Thyroid gland (tissue), 4 donors: ENCODE measurements at regions not wholly inside any gene's neighbourhood (a gene's known extent, or its start where the extent isn't known, plus 50 kb on each side); places are given as distances from the start of the nearest gene placed in this dataset.

Experiments used
- DNase-seq, 2 donors: peaks; one replicate each; pipeline ENCODE4 v3.0.0-alpha.2; 2019
- H3K27ac ChIP-seq, 3 donors: fragments of 200-600 bp; sonication (generic); 1 replicate in 2 of 3; 2 replicates in 1 of 3; pipeline ENCODE4 v1.5.1; 2016 to 2019; ENCODE audit warnings: mild to moderate bottlenecking in 1 of 3, moderate library complexity in 1 of 3
- H3K27me3 ChIP-seq: fragments of 200-600 bp; sonication (generic); one replicate; pipeline ENCODE4 v1.5.1; 2019
- H3K36me3 ChIP-seq, 2 donors: fragments of 200-600 bp; sonication (generic); one replicate each; pipeline ENCODE4 v1.5.1; 2016 to 2019
- H3K4me1 ChIP-seq, 2 donors: fragments of 200-600 bp; sonication (generic); one replicate each; pipeline ENCODE4 v1.5.1; 2017 to 2019
- H3K4me3 ChIP-seq, 3 donors: fragments of 200-600 bp; sonication (generic); replicated peaks in 1 of 3; 1 replicate in 2 of 3; 2 replicates in 1 of 3; pipeline ENCODE4 v1.5.1; 2016; ENCODE audit warnings: mild to moderate bottlenecking in 1 of 3
- H3K9me3 ChIP-seq: fragments of 200-600 bp; sonication (generic); one replicate; pipeline ENCODE4 v1.5.1; 2017
- POLR2A ChIP-seq, 2 donors: fragments of 450-650 bp; IDR thresholded peaks; one replicate each; pipeline ENCODE4 v1.6.1; 2017; ENCODE audit warnings: antibody characterized with exemption in 2 of 2, mild to moderate bottlenecking in 2 of 2, moderate library complexity in 1 of 2
- WGBS, 2 donors: methylation state at CpG; one replicate each; pipeline ENCODE4 v1.1.5; 2017; 5-methylcytosine and 5-hydroxymethylcytosine counted together
- intact Hi-C: fragments of 100-400 bp; cut with DNase I; formaldehyde crosslinking; loops from one replicate; pipeline ENCODE4 v1.15.1; 2023
- TF ChIP-seq, protein P1 (sequence below), 6 experiments: fragments of 200-600 bp in 3 of 6; fragments of 450-650 bp in 3 of 6; sonication (generic) in 3 of 6; IDR thresholded peaks; one replicate each; pipeline ENCODE4 v1.5.1; 2016 to 2019; ENCODE audit warnings: antibody characterized with exemption in 6 of 6, mild to moderate bottlenecking in 2 of 6, inconsistent platforms in 1 of 6, moderate library complexity in 1 of 6

DNA sequence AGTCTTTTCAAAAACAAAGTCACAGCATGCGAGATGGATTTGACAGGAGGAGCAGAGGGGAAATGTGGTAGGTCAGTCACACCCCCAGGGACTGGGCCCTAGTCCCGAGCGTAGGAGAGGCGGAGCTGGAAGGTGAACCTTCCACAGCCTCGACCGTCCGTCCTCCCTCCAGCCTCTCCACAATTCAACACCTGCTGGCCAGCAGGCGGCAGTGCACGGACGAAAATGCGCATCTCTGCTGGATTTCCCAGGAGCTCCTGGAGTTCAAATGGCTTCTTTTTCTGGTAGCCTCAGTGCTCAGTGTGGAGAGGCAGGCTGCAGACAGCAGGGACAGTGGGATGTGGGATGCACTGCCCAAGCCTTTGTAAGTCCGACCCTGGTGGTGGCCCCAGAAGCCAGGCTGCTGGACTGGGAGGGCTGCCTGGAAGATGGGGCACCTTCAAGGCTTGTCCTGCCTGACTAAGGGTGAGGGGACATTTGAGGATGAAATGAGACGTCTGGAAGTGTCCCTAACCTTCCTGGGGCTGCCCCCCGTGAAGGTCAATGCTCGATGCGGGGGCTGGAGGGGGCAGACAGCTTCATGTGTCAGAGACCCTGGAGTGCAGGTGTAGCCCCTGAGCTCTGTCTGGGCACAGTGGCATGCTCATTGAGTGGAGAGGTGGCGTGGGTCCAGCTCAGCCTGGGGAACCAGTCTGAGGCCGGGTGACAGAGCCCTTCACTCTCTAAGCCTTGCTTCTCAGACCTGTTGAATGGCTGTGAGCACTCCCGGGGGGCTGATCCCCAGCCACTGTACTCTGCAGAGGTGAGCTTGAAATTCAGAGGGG, 189.5 kb downstream of the TFCP2L1 start:
- no peak overlapping the region for H3K4me3 ChIP-seq
- TF ChIP-seq, protein P1, sequence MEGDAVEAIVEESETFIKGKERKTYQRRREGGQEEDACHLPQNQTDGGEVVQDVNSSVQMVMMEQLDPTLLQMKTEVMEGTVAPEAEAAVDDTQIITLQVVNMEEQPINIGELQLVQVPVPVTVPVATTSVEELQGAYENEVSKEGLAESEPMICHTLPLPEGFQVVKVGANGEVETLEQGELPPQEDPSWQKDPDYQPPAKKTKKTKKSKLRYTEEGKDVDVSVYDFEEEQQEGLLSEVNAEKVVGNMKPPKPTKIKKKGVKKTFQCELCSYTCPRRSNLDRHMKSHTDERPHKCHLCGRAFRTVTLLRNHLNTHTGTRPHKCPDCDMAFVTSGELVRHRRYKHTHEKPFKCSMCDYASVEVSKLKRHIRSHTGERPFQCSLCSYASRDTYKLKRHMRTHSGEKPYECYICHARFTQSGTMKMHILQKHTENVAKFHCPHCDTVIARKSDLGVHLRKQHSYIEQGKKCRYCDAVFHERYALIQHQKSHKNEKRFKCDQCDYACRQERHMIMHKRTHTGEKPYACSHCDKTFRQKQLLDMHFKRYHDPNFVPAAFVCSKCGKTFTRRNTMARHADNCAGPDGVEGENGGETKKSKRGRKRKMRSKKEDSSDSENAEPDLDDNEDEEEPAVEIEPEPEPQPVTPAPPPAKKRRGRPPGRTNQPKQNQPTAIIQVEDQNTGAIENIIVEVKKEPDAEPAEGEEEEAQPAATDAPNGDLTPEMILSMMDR (IDR thresholded peaks at IDR 0.05) = peak; percentile 36 to 89 (median 78)
- TF ChIP-seq POLR2A (IDR thresholded peaks at IDR 0.05) = no peak
- peaks cover 8 to 11% of the 10 kb centered on the region in 2 donors for H3K4me1 ChIP-seq
- H3K27ac ChIP-seq = no peak overlapping the region
- 7 to 23% methylated on average over 12 to 14 of the region's 19 CpGs for WGBS, 2 donors
- intact Hi-C loops = loop anchor here (10.0 kb wide), 1 partner anchor 189 kb away; the partner anchor contains the start of gene TFCP2L1
- H3K36me3 ChIP-seq = no peaks in the 10 kb centered on the region
- no peaks in the 10 kb centered on the region for H3K9me3 ChIP-seq
- peak; percentile 76 to 80 for DNase-seq
- H3K27me3 ChIP-seq = no peaks in the 10 kb centered on the region

DNA sequence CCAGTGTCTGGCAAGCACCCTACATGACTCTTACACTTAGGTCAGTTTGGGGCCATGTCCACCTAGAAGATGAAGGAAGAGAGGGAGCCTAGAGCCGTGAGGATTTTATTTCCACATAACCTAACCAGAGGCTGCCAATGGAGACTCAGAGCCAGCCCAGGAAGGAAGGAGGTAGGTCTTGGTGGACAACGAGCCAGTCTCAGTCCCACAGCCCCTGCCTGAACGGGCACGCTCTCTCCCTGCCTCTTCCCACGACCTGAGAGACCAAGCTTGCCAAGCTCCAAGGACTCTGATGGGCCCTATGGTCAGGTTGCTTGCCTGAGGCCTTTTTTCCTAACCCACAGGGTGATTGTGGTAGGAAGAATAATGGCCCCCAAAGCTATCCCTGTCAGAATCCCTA, 188.4 kb downstream of the TFCP2L1 start:
- Histone ChIP-seq H3K4me1 (peaks cover 8 to 14% of the 10 kb centered on the region in 2 donors), H3K4me3 (no peak overlapping the region), H3K27ac (no peak overlapping the region), H3K9me3 (no peaks in the 10 kb centered on the region), H3K36me3 (no peaks in the 10 kb centered on the region), H3K27me3 (no peaks in the 10 kb centered on the region)
- intact Hi-C loops = loop anchor here (10.0 kb wide), 1 partner anchor 188 kb away; the partner anchor contains the start of gene TFCP2L1
- 75 to 82% methylated on average over 5 of the region's 5 CpGs for WGBS, 2 donors
- no peak for DNase-seq
- no peak for TF ChIP-seq POLR2A (IDR thresholded peaks at IDR 0.05)
- TF ChIP-seq, protein P1 (IDR thresholded peaks at IDR 0.05) = no peak

DNA sequence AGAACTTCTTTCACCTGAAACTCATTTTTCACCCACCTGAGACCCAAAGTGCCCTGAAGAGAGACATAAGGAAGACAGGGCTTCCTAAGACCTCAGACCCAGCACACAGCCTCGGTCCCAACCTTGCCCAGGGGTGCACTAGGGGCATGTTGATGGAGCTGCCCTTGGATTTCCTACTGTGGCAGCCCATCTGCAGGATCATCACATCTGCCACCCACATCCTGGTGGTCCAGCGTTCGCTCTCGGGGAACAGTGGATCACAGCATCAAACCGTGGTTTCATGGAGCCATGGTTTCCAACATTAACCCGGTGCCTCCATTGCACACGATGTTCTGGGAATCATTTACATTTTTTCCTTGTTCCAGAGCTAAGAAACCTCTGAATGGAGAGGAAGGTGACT, 186.4 kb downstream of the TFCP2L1 start:
- Histone ChIP-seq H3K27me3 (no peaks in the 10 kb centered on the region), H3K9me3 (no peaks in the 10 kb centered on the region), H3K27ac (no peak overlapping the region), H3K36me3 (no peaks in the 10 kb centered on the region), H3K4me1 (peaks cover 8 to 14% of the 10 kb centered on the region in 2 donors), H3K4me3 (no peak overlapping the region)
- intact Hi-C loops = loop anchor here (10.0 kb wide), 1 partner anchor 186 kb away; the partner anchor contains the start of gene TFCP2L1
- WGBS, 2 donors = 92 to 94% methylated on average over 7 of the region's 7 CpGs
- TF ChIP-seq POLR2A (IDR thresholded peaks at IDR 0.05) = no peak
- TF ChIP-seq, protein P1 (IDR thresholded peaks at IDR 0.05) = no peak
- no peak for DNase-seq

DNA sequence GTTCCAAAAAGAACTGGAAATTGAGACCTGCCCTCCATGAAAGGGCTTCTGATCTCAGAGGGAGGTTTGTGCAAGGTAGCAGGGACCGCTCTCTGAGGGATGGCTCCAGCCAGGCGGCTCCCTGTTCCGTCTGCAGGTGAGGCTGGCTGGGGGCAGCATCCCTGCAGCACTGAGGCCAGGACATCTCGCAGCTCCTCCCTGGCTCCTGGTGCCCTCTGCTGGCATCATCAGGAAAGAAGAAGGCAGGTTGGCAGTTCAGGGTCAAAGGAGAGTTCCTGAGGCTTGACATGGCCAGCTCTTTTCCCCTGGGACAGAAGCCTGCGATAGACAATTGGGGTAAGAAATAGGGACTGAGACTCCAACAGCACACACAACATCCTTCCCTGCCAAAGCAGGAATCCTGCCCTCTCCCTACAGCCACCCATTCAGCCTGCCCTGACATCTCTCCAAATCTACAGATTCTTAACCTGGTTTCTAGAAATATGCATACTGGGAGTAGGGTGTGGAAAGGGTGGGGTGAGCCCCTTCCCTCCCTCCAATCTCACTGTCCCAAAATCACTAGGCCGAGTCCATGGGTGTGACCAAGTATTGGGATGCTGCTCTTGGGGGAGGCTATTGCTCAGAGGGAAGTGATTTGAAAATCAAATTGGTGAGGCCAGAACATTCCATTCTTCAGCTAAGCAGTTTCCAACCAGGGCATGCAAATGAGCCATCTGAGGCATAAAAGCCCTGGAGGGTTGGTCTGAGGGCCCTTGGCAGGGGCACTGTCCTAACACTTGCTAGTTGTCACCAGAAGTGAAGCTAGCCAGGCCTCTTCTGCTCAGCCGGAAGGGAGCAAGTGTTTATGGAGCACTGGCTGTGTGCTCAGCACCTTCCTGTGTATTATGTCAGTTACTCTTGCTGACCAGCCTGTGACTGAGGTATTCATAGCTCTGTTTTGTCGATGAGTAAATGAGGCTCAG, 185.4 kb downstream of the TFCP2L1 start:
- Histone ChIP-seq H3K27ac (peak overlapping the region; percentile 21 to 61 (median 27)), H3K9me3 (no peaks in the 10 kb centered on the region), H3K4me3 (no peak overlapping the region), H3K36me3 (no peaks in the 10 kb centered on the region), H3K27me3 (no peaks in the 10 kb centered on the region), H3K4me1 (peaks cover 8 to 14% of the 10 kb centered on the region in 2 donors)
- DNase-seq = peak; percentile 85 to 87
- intact Hi-C loops = loop anchor here (5.0 to 10.0 kb wide), 2 partner anchors 185 to 258 kb away; partner anchors contain the start of gene TFCP2L1
- TF ChIP-seq POLR2A (IDR thresholded peaks at IDR 0.05) = peak in 1 of 2 donors; percentile 20
- TF ChIP-seq, protein P1 (IDR thresholded peaks at IDR 0.05) = peak in 3 of 6 experiments; percentile 16 to 39 (median 24)
- 46 to 52% methylated on average over 5 to 8 of the region's 8 CpGs for WGBS, 2 donors
